ENCODE measurements at regions not wholly inside any gene's neighbourhood (a gene's known extent, or its start where the extent isn't known, plus 50 kb on each side); places are given as distances from the start of the nearest gene placed in this dataset.
"Not testable (repeated sequence)": the region's sequence is repeated elsewhere in the genome, so short reads cannot be mapped to it uniquely, and the experiment has no call there.

DNA sequence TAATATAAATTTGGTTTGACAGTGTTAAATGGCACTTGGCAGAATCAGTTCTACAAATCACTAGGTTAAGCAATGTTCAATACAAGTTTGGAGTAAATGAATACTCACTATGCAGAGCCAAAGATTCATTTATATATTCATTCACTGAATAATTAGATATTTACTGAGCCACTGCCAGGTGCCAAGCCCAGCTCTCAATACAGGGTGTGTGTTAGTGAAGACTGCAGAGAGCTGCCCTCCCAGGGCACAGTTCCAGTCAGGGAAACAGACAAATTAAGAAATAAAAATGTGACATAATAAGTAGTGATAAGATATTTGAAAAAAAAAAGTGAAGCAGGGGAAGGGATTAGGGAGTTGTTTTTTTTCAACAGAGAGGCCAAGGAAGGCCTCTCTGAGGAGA is 411.7 kb downstream of the KCNRG start:
- H3K79me2 ChIP-seq (ENCODE audit: control insufficient read depth, insufficient read depth, low read length), result no peaks in the 10 kb centered on the region
- no peak overlapping the region for H2BK15ac ChIP-seq (replicated peaks; ENCODE audit: low read depth)
- DNase-seq, result no peak
- H3K9ac ChIP-seq (ENCODE audit: low read length), result no peak overlapping the region
- no peak overlapping the region for H3K18ac ChIP-seq (ENCODE audit: low read length)
- no peak overlapping the region for H3K27ac ChIP-seq (ENCODE audit: low read depth, low read length)
- H3K4me3 ChIP-seq (ENCODE audit: low read length), result no peak overlapping the region
- H4K8ac ChIP-seq (ENCODE audit: low read depth, low read length), result no peak overlapping the region
- H3K23ac ChIP-seq (ENCODE audit: low read length), result no peak overlapping the region
- no peak overlapping the region for H2BK5ac ChIP-seq (ENCODE audit: low read length)
- no peak overlapping the region for H3K56ac ChIP-seq (ENCODE audit: low read length)
- H4K5ac ChIP-seq (ENCODE audit: low read length), result no peak overlapping the region
- no peak overlapping the region for H2BK120ac ChIP-seq (ENCODE audit: low read depth, low read length)
- H3K79me1 ChIP-seq (ENCODE audit: low read length), result no peaks in the 10 kb centered on the region
- no peak overlapping the region for H3K4me2 ChIP-seq (ENCODE audit: low read length)
- no peaks in the 10 kb centered on the region for H3K4me1 ChIP-seq (ENCODE audit: control insufficient read depth, low read depth, low read length)
- H3K27me3 ChIP-seq (ENCODE audit: insufficient read depth, low read length, poor library complexity), result no peaks in the 10 kb centered on the region
- H3K4ac ChIP-seq (ENCODE audit: low read depth, low read length), result no peak overlapping the region
- H2AK5ac ChIP-seq (ENCODE audit: low read length), result no peak overlapping the region
- no peaks in the 10 kb centered on the region for H3K36me3 ChIP-seq (ENCODE audit: control insufficient read depth, insufficient read depth, low read length)

DNA sequence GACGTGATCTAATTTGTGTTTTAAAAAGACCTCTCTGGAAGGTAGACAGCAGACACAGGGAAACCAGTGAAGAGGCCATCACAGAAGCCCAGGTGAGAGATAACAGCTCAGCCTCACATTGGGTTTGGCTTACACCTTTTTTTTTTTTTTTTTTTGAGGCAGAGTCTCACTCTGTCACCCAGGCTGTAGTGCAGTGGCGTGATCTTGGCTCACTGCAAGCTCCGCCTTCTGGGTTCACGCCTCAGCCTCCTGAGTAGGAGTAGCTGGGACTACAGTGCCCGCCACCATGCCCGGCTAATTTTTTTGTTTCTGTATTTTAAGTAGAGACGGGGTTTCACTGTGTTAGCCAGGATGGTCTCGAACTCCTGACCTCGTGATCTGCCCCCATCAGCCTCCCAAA is 412.3 kb downstream of the KCNRG start:
- not testable (repeated sequence) for H3K36me3 ChIP-seq (ENCODE audit: control insufficient read depth, insufficient read depth, low read length); H3K79me1 ChIP-seq (ENCODE audit: low read length); H3K27me3 ChIP-seq (ENCODE audit: insufficient read depth, low read length, poor library complexity); H3K4me2 ChIP-seq (ENCODE audit: low read length); H3K4me1 ChIP-seq (ENCODE audit: control insufficient read depth, low read depth, low read length); H2AK5ac ChIP-seq (ENCODE audit: low read length); H2BK5ac ChIP-seq (ENCODE audit: low read length); H3K27ac ChIP-seq (ENCODE audit: low read depth, low read length); H3K79me2 ChIP-seq (ENCODE audit: control insufficient read depth, insufficient read depth, low read length); H3K4me3 ChIP-seq (ENCODE audit: low read length); DNase-seq; H4K8ac ChIP-seq (ENCODE audit: low read depth, low read length); H3K23ac ChIP-seq (ENCODE audit: low read length); H3K56ac ChIP-seq (ENCODE audit: low read length); H2BK15ac ChIP-seq (replicated peaks; ENCODE audit: low read depth); H3K18ac ChIP-seq (ENCODE audit: low read length); H4K5ac ChIP-seq (ENCODE audit: low read length); H3K4ac ChIP-seq (ENCODE audit: low read depth, low read length); H3K9ac ChIP-seq (ENCODE audit: low read length); H2BK120ac ChIP-seq (ENCODE audit: low read depth, low read length)
- no CpG with 5 or more reads among the region's 9 CpGs for whole genome bisulfite sequencing (ENCODE audit: extremely low coverage, insufficient coverage, low lambda C conversion rate)

DNA sequence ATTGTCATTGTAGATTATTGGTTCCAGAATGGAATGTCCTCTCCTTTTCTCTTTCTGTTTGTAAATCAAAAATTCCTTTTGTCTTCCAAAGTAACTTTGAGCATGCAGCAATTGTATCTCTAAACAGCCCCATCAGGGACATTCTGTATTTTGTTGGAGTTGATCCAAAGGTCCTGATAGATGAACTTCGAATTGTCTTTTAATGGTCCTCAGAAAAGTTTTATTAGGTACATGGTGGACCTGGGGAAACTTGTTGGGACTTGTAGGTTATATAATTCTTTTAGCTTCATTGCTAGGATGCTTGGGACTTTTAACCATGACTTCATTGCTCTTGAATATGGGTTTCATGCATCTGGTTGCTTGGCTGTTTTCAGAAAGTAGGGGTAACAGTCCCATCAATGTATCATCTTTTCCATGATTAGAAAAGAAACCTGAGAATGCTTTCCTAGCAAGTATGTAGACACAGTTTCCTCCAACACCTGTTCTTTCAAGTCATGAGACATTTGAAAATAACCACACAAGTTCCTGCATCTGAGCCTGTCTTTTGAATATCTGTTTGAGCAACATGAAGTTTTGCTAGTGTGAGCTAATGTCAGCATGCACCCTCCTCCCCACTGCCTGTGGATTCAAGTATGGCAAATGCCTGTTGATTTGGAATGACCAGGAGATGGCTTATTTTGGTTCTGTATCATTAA is 413.1 kb downstream of the KCNRG start:
- no peak overlapping the region for H3K4me3 ChIP-seq (ENCODE audit: low read length)
- no peak overlapping the region for H3K4me2 ChIP-seq (ENCODE audit: low read length)
- H3K9ac ChIP-seq (ENCODE audit: low read length), result no peak overlapping the region
- no peak overlapping the region for H2BK5ac ChIP-seq (ENCODE audit: low read length)
- no peaks in the 10 kb centered on the region for H3K36me3 ChIP-seq (ENCODE audit: control insufficient read depth, insufficient read depth, low read length)
- H4K5ac ChIP-seq (ENCODE audit: low read length), result no peak overlapping the region
- H3K79me2 ChIP-seq (ENCODE audit: control insufficient read depth, insufficient read depth, low read length), result no peaks in the 10 kb centered on the region
- no peaks in the 10 kb centered on the region for H3K79me1 ChIP-seq (ENCODE audit: low read length)
- no peaks in the 10 kb centered on the region for H3K27me3 ChIP-seq (ENCODE audit: insufficient read depth, low read length, poor library complexity)
- no peak for DNase-seq
- no peak overlapping the region for H3K23ac ChIP-seq (ENCODE audit: low read length)
- H3K18ac ChIP-seq (ENCODE audit: low read length), result no peak overlapping the region
- no peak overlapping the region for H2BK15ac ChIP-seq (replicated peaks; ENCODE audit: low read depth)
- H4K8ac ChIP-seq (ENCODE audit: low read depth, low read length), result no peak overlapping the region
- H2BK120ac ChIP-seq (ENCODE audit: low read depth, low read length), result no peak overlapping the region
- H3K4me1 ChIP-seq (ENCODE audit: control insufficient read depth, low read depth, low read length), result no peaks in the 10 kb centered on the region
- no peak overlapping the region for H2AK5ac ChIP-seq (ENCODE audit: low read length)
- H3K56ac ChIP-seq (ENCODE audit: low read length), result no peak overlapping the region
- H3K4ac ChIP-seq (ENCODE audit: low read depth, low read length), result no peak overlapping the region
- WGBS (ENCODE audit: extremely low coverage, insufficient coverage, low lambda C conversion rate), result no CpG with 5 or more reads among the region's 1 CpG
- no peak overlapping the region for H3K27ac ChIP-seq (ENCODE audit: low read depth, low read length)

DNA sequence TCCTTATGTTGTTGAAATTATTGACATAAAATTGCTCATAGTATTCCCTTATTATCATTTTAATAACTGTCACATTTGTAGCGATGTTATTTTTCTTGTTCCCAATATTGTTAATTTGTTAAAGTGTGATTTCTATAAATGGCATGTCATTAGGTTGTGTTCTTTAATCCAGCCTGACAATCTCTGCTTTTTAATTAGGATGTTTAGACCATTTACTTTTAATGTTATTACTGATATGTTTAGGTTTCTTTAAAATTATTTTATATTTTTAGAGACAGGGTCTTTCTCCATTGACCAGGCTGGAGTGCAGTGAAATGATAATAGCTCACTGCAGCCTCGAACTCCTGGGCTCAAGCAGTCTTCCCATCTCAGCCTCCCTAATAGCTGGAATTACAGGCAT is 408.5 kb downstream of the DLEU7 start:
- Histone ChIP-seq H3K9ac (ENCODE audit: low read length) (no peak overlapping the region), H2BK15ac (replicated peaks; ENCODE audit: low read depth) (no peak overlapping the region), H3K4me1 (ENCODE audit: control insufficient read depth, low read depth, low read length) (no peaks in the 10 kb centered on the region), H2AK5ac (ENCODE audit: low read length) (no peak overlapping the region), H3K79me1 (ENCODE audit: low read length) (no peaks in the 10 kb centered on the region), H3K4me3 (ENCODE audit: low read length) (no peak overlapping the region), H3K27ac (ENCODE audit: low read depth, low read length) (no peak overlapping the region), H3K18ac (ENCODE audit: low read length) (no peak overlapping the region), H3K56ac (ENCODE audit: low read length) (no peak overlapping the region), H4K8ac (ENCODE audit: low read depth, low read length) (no peak overlapping the region), H3K79me2 (ENCODE audit: control insufficient read depth, insufficient read depth, low read length) (no peaks in the 10 kb centered on the region), H3K27me3 (ENCODE audit: insufficient read depth, low read length, poor library complexity) (no peaks in the 10 kb centered on the region), H3K36me3 (ENCODE audit: control insufficient read depth, insufficient read depth, low read length) (no peaks in the 10 kb centered on the region), H3K4me2 (ENCODE audit: low read length) (no peak overlapping the region), H3K4ac (ENCODE audit: low read depth, low read length) (no peak overlapping the region), H2BK120ac (ENCODE audit: low read depth, low read length) (no peak overlapping the region), H4K5ac (ENCODE audit: low read length) (no peak overlapping the region), H3K23ac (ENCODE audit: low read length) (no peak overlapping the region), H2BK5ac (ENCODE audit: low read length) (no peak overlapping the region)
- DNase-seq, result no peak
- WGBS (ENCODE audit: extremely low coverage, insufficient coverage, low lambda C conversion rate), result no CpG with 5 or more reads among the region's 2 CpGs

DNA sequence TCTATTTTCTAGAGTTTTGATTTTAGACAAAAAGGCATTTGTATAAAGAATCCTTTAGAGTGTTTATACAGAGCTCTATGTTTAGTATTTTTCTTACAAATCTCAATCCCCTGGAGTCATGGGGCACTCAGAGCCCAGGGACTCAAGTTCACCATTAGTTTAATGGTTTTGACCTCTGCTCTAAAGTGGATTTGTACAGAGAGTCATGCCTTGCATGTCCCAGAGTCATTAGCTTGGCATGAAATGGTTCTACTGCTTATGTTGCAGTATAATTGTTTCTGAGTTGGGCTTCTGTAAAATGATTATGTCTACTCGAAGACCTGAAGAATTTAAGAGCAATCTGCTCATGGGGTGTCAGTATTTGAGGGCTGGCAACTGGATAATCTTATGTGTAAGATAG is 406.2 kb downstream of the DLEU7 start:
- Histone ChIP-seq H2BK5ac (ENCODE audit: low read length) (no peak overlapping the region), H3K4me2 (ENCODE audit: low read length) (no peak overlapping the region), H3K9ac (ENCODE audit: low read length) (no peak overlapping the region), H3K36me3 (ENCODE audit: control insufficient read depth, insufficient read depth, low read length) (no peaks in the 10 kb centered on the region), H2AK5ac (ENCODE audit: low read length) (no peak overlapping the region), H3K23ac (ENCODE audit: low read length) (no peak overlapping the region), H3K27me3 (ENCODE audit: insufficient read depth, low read length, poor library complexity) (no peaks in the 10 kb centered on the region), H3K4me1 (ENCODE audit: control insufficient read depth, low read depth, low read length) (no peaks in the 10 kb centered on the region), H3K27ac (ENCODE audit: low read depth, low read length) (no peak overlapping the region), H3K4me3 (ENCODE audit: low read length) (no peak overlapping the region), H3K18ac (ENCODE audit: low read length) (no peak overlapping the region), H2BK15ac (replicated peaks; ENCODE audit: low read depth) (no peak overlapping the region), H2BK120ac (ENCODE audit: low read depth, low read length) (no peak overlapping the region), H4K5ac (ENCODE audit: low read length) (no peak overlapping the region), H3K4ac (ENCODE audit: low read depth, low read length) (no peak overlapping the region), H4K8ac (ENCODE audit: low read depth, low read length) (no peak overlapping the region), H3K79me2 (ENCODE audit: control insufficient read depth, insufficient read depth, low read length) (no peaks in the 10 kb centered on the region), H3K56ac (ENCODE audit: low read length) (no peak overlapping the region), H3K79me1 (ENCODE audit: low read length) (no peaks in the 10 kb centered on the region)
- no peak for DNase-seq
- no CpG with 5 or more reads among the region's 1 CpG for WGBS (ENCODE audit: extremely low coverage, insufficient coverage, low lambda C conversion rate)

DNA sequence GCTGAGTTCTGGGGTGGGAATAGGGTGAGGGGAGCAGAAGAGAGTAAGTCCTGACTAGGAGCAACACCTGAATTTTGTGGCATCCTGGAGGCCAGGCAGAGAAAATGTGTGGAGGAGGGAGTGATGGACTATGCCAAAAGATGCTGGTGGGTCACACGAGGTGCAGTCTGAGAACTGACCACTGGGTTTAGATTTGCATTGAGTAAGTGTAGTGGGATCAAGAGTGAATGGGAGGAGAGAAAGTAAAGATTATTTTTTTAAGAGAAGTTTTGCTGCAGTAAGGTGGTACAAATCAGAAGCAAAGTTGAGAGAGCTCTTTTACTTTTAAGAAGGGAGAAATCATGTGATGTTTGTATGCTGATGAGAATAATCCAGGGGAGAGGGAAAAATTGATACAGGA is 405.1 kb downstream of the DLEU7 start:
- H3K18ac ChIP-seq (ENCODE audit: low read length), result no peak overlapping the region
- no peak overlapping the region for H2BK5ac ChIP-seq (ENCODE audit: low read length)
- no peak overlapping the region for H3K27ac ChIP-seq (ENCODE audit: low read depth, low read length)
- H3K36me3 ChIP-seq (ENCODE audit: control insufficient read depth, insufficient read depth, low read length), result no peaks in the 10 kb centered on the region
- H3K56ac ChIP-seq (ENCODE audit: low read length), result no peak overlapping the region
- no peak overlapping the region for H2BK120ac ChIP-seq (ENCODE audit: low read depth, low read length)
- H3K9ac ChIP-seq (ENCODE audit: low read length), result no peak overlapping the region
- no peak overlapping the region for H2AK5ac ChIP-seq (ENCODE audit: low read length)
- no peak overlapping the region for H3K23ac ChIP-seq (ENCODE audit: low read length)
- no peak for DNase-seq
- no peaks in the 10 kb centered on the region for H3K79me1 ChIP-seq (ENCODE audit: low read length)
- no peaks in the 10 kb centered on the region for H3K79me2 ChIP-seq (ENCODE audit: control insufficient read depth, insufficient read depth, low read length)
- no peaks in the 10 kb centered on the region for H3K4me1 ChIP-seq (ENCODE audit: control insufficient read depth, low read depth, low read length)
- no peak overlapping the region for H4K5ac ChIP-seq (ENCODE audit: low read length)
- no peaks in the 10 kb centered on the region for H3K27me3 ChIP-seq (ENCODE audit: insufficient read depth, low read length, poor library complexity)
- no peak overlapping the region for H3K4me2 ChIP-seq (ENCODE audit: low read length)
- no peak overlapping the region for H2BK15ac ChIP-seq (replicated peaks; ENCODE audit: low read depth)
- no peak overlapping the region for H3K4me3 ChIP-seq (ENCODE audit: low read length)
- H3K4ac ChIP-seq (ENCODE audit: low read depth, low read length), result no peak overlapping the region
- H4K8ac ChIP-seq (ENCODE audit: low read depth, low read length), result no peak overlapping the region
- whole genome bisulfite sequencing (ENCODE audit: extremely low coverage, insufficient coverage, low lambda C conversion rate), result no CpG with 5 or more reads among the region's 1 CpG
